ENCODE measurements at regions not wholly inside any gene's neighbourhood (a gene's known extent, or its start where the extent isn't known, plus 50 kb on each side); places are given as distances from the start of the nearest gene placed in this dataset.

GRCh38 chr6:104612541-104612940, 247.2 kb downstream of the HACE1 start:
- TF ChIP-seq CTCF (IDR thresholded peaks at IDR 0.05; ENCODE audit: extremely low read depth in 1 of 2, insufficient read depth in 1 of 2, low read depth in 1 of 2, low read length in 2 of 2) (no peak), POLR2A (IDR thresholded peaks at IDR 0.05; ENCODE audit: low read depth, low read length) (no peak), MAX (IDR thresholded peaks at IDR 0.05; ENCODE audit: insufficient read depth, insufficient read length) (no peak), EZH2 (IDR thresholded peaks at IDR 0.05; ENCODE audit: borderline replicate concordance, low read depth, low read length, severe bottlenecking) (no peak)

Data from endothelial cell of umbilical vein (primary cell).